Smooth muscle cell (in vitro differentiated cells): ENCODE measurements at regions not wholly inside any gene's neighbourhood (a gene's known extent, or its start where the extent isn't known, plus 50 kb on each side); places are given as distances from the start of the nearest gene placed in this dataset.

Source experiments
- DNase-seq: peaks from one replicate; lab custom pipeline; 2025; ENCODE audit not compliant: unreplicated experiment; lab: John Stamatoyannopoulos, UW
- H2AFZ ChIP-seq: fragments of 200-600 bp; sonication (generic); 2 replicates; pipeline ENCODE4 v1.6.0; 2016; ENCODE audit warnings: antibody characterized with exemption, low read depth, mild to moderate bottlenecking
- H3F3A ChIP-seq: fragments of 200-600 bp; sonication (generic); 2 replicates; pipeline ENCODE4 v1.6.0; 2017; ENCODE audit warnings: antibody characterized with exemption, low read depth
- H3K27ac ChIP-seq: fragments of 200-600 bp; sonication (generic); 2 replicates; pipeline ENCODE4 v1.5.1; 2016; ENCODE audit warnings: low read depth, mild to moderate bottlenecking
- H3K27me3 ChIP-seq: fragments of 200-600 bp; sonication (generic); 2 replicates; pipeline ENCODE4 v1.6.1; 2016; ENCODE audit warnings: low read depth, mild to moderate bottlenecking
- H3K36me3 ChIP-seq: fragments of 200-600 bp; sonication (generic); 2 replicates; pipeline ENCODE4 v1.5.1; 2016; ENCODE audit warnings: low read depth
- H3K4me1 ChIP-seq: fragments of 200-600 bp; sonication (generic); 2 replicates; pipeline ENCODE4 v1.5.1; 2016; ENCODE audit warnings: low read depth
- H3K4me2 ChIP-seq: fragments of 200-600 bp; sonication (generic); 2 replicates; pipeline ENCODE4 v1.6.0; 2016; ENCODE audit warnings: mild to moderate bottlenecking
- H3K4me3 ChIP-seq: fragments of 200-600 bp; sonication (generic); 2 replicates; pipeline ENCODE4 v1.5.1; 2016; ENCODE audit warnings: mild to moderate bottlenecking
- H3K79me2 ChIP-seq: fragments of 200-600 bp; sonication (generic); 2 replicates; pipeline ENCODE4 v1.6.0; 2016; ENCODE audit warnings: low read depth, mild to moderate bottlenecking
- H3K9ac ChIP-seq: fragments of 200-600 bp; sonication (generic); 2 replicates; pipeline ENCODE4 v1.6.0; 2016; ENCODE audit warnings: low read depth
- H3K9me3 ChIP-seq: fragments of 200-600 bp; sonication (generic); replicated peaks from 2 replicates; pipeline ENCODE4 v1.5.1; 2016; ENCODE audit warnings: low read depth
- H4K20me1 ChIP-seq: fragments of 200-600 bp; sonication (generic); 2 replicates; pipeline ENCODE4 v1.6.0; 2016; ENCODE audit warnings: low read depth
- WGBS: methylation state at CpG from one replicate; pipeline ENCODE4 v1.1.7; 2016; ENCODE audit warnings: low lambda C conversion rate; 5-methylcytosine and 5-hydroxymethylcytosine counted together
- TF ChIP-seq, protein P1 (sequence below): fragments of 200-600 bp; sonication (generic); IDR thresholded peaks from 2 replicates; pipeline ENCODE4 v1.5.1; 2017; ENCODE audit warnings: borderline replicate concordance, mild to moderate bottlenecking, antibody characterized with exemption; ENCODE audit not compliant: insufficient read depth, poor library complexity, severe bottlenecking

DNA sequence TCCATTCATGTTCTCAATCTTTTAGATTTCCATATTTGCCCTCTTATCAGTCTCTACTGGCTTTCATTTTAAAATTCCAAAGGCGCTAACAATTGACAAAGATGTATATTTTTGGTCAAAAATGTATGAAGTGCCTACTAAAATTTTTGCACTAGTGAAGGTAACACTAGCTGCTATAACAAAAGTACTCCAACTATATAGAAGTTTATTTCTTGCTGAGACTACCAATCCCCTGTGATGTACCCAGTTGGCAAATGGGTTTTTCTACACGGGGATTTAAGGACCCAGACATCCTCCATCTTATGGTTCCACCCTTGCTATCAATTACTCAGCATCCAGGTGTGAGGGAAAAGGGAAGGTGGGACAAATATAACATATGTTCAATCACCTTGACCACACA lies 75.3 kb upstream of the TSPAN8 start:
- Histone ChIP-seq H3F3A (no peaks in the 10 kb centered on the region), H3K4me1 (no peaks in the 10 kb centered on the region), H3K9ac (no peak overlapping the region), H3K9me3 (no peaks in the 10 kb centered on the region), H3K79me2 (no peaks in the 10 kb centered on the region), H3K27me3 (no peaks in the 10 kb centered on the region), H3K4me2 (no peak overlapping the region), H3K36me3 (no peaks in the 10 kb centered on the region), H3K4me3 (no peak overlapping the region), H3K27ac (no peak overlapping the region), H4K20me1 (no peaks in the 10 kb centered on the region), H2AFZ (no peak overlapping the region)
- WGBS = 77% methylated on average over 2 of the region's 2 CpGs
- TF ChIP-seq, protein P1, sequence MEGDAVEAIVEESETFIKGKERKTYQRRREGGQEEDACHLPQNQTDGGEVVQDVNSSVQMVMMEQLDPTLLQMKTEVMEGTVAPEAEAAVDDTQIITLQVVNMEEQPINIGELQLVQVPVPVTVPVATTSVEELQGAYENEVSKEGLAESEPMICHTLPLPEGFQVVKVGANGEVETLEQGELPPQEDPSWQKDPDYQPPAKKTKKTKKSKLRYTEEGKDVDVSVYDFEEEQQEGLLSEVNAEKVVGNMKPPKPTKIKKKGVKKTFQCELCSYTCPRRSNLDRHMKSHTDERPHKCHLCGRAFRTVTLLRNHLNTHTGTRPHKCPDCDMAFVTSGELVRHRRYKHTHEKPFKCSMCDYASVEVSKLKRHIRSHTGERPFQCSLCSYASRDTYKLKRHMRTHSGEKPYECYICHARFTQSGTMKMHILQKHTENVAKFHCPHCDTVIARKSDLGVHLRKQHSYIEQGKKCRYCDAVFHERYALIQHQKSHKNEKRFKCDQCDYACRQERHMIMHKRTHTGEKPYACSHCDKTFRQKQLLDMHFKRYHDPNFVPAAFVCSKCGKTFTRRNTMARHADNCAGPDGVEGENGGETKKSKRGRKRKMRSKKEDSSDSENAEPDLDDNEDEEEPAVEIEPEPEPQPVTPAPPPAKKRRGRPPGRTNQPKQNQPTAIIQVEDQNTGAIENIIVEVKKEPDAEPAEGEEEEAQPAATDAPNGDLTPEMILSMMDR = no peak
- no peak for DNase-seq

DNA sequence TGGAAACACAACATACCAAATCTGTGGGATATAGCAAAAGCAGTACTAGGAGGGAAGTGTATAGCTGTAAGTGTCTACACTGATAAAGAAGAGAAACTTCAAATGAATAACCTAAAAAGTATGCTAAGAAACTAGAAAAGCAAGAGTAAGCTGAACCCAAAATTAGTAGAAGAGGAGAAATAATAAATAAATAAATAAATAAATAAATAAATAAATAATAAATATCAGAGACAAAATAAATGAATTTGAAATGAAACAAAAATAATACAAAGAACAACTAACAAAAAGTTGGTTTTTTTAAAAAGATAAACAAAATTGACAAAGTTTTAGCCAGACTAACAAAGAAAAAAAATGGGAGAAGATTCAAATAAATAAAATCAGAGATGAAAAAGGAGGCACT lies 72.7 kb upstream of the TSPAN8 start:
- Histone ChIP-seq H3K36me3 (no peaks in the 10 kb centered on the region), H3F3A (no peaks in the 10 kb centered on the region), H3K27ac (no peak overlapping the region), H3K4me2 (no peak overlapping the region), H3K27me3 (no peaks in the 10 kb centered on the region), H3K9ac (no peak overlapping the region), H3K4me3 (no peak overlapping the region), H3K9me3 (no peaks in the 10 kb centered on the region), H2AFZ (no peak overlapping the region), H3K4me1 (no peaks in the 10 kb centered on the region), H3K79me2 (no peaks in the 10 kb centered on the region), H4K20me1 (no peaks in the 10 kb centered on the region)
- TF ChIP-seq, protein P1 = no peak
- DNase-seq = no peak

DNA sequence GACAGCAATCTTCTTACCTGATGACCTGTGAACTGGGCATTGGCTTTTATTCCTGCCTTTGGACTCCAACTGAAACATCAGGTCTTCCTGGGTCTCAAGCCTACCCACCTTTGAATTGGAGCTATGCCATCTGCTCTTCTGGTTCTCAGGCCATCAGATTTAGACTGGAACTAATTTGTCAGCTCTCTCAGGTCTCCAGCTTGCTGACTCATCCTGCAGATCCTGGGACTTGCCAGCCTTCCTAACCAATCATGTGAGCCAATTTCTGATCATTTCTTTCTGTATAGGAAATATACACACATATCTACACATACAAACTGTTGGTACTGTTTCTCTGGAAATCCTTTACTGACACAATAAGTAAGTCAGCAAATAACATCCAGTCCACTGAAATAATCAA lies 65.3 kb upstream of the TSPAN8 start:
- H2AFZ ChIP-seq = no peak overlapping the region
- DNase-seq = no peak
- no peaks in the 10 kb centered on the region for H3K36me3 ChIP-seq
- TF ChIP-seq, protein P1 = no peak
- no peaks in the 10 kb centered on the region for H4K20me1 ChIP-seq
- no peak overlapping the region for H3K27ac ChIP-seq
- H3K27me3 ChIP-seq = no peaks in the 10 kb centered on the region
- no peaks in the 10 kb centered on the region for H3K4me1 ChIP-seq
- H3K4me3 ChIP-seq = no peak overlapping the region
- H3K9me3 ChIP-seq = no peaks in the 10 kb centered on the region
- no peaks in the 10 kb centered on the region for H3F3A ChIP-seq
- H3K79me2 ChIP-seq = no peaks in the 10 kb centered on the region
- H3K9ac ChIP-seq = no peak overlapping the region
- no peak overlapping the region for H3K4me2 ChIP-seq

DNA sequence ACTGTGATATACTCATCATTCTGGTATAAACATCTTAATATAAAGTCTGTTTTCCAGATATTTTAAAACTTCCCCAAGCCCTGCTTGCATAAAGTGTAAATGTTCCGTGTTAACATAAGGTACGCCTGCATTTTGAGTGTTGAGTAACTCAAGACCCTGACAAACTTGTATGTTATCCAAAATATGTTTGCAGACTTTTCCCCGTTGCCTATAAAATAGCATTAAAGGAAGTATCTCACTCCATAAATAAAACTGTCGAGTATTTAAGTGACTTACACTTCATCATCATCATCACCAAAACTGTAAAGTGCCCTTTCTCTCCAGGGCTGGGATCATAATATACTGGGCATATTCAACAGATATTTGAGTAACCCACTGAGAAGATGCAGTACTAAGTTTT lies 64.6 kb upstream of the TSPAN8 start:
- H3F3A ChIP-seq = no peaks in the 10 kb centered on the region
- 79% methylated on average over 4 of the region's 4 CpGs for WGBS
- H3K4me2 ChIP-seq = no peak overlapping the region
- no peaks in the 10 kb centered on the region for H3K4me1 ChIP-seq
- no peak overlapping the region for H2AFZ ChIP-seq
- H3K36me3 ChIP-seq = no peaks in the 10 kb centered on the region
- H3K27me3 ChIP-seq = no peaks in the 10 kb centered on the region
- no peaks in the 10 kb centered on the region for H3K9me3 ChIP-seq
- no peak overlapping the region for H3K27ac ChIP-seq
- H3K4me3 ChIP-seq = no peak overlapping the region
- H3K79me2 ChIP-seq = no peaks in the 10 kb centered on the region
- H4K20me1 ChIP-seq = no peaks in the 10 kb centered on the region
- TF ChIP-seq, protein P1 = no peak
- no peak for DNase-seq
- H3K9ac ChIP-seq = no peak overlapping the region
